Mesenchymal stem cell (in vitro differentiated cells and primary cell): ENCODE measurements at regions not wholly inside any gene's neighbourhood (a gene's known extent, or its start where the extent isn't known, plus 50 kb on each side); places are given as distances from the start of the nearest gene placed in this dataset.

Experiments
- DNase-seq: peaks from one replicate; pipeline ENCODE4 v3.0.0-alpha.2; 2013
- H2AFZ ChIP-seq: one replicate; pipeline ENCODE4 v1.6.1; 2013; ENCODE audit warnings: low read depth, mild to moderate bottlenecking, control low read depth, inconsistent platforms, low read length, moderate library complexity
- H2AK5ac ChIP-seq: 2 replicates; pipeline ENCODE4 v1.6.1; 2013; ENCODE audit warnings: low read length, moderate library complexity, mild to moderate bottlenecking, inconsistent platforms; ENCODE audit not compliant: severe bottlenecking
- H2BK120ac ChIP-seq: one replicate; pipeline ENCODE4 v1.6.1; 2013; ENCODE audit warnings: low read depth, mild to moderate bottlenecking, inconsistent platforms, low read length, moderate library complexity
- H2BK12ac ChIP-seq, 2 experiments: one replicate each; pipeline ENCODE4 v1.6.1; 2013; ENCODE audit warnings: inconsistent platforms in 2 of 2, low read length in 2 of 2, mild to moderate bottlenecking in 2 of 2, moderate library complexity in 2 of 2, control low read depth in 1 of 2
- H2BK15ac ChIP-seq: one replicate; pipeline ENCODE4 v1.6.1; 2013; ENCODE audit warnings: mild to moderate bottlenecking, low read depth, inconsistent platforms; ENCODE audit not compliant: poor library complexity, severe bottlenecking
- H2BK5ac ChIP-seq: 2 replicates; pipeline ENCODE4 v1.6.1; 2013; ENCODE audit warnings: low read depth, mild to moderate bottlenecking, low read length, control low read depth, inconsistent platforms; ENCODE audit not compliant: poor library complexity, severe bottlenecking
- H3K14ac ChIP-seq, 2 experiments: one replicate each; pipeline ENCODE4 v1.6.1; 2013; ENCODE audit warnings: inconsistent platforms in 2 of 2, low read length in 2 of 2, control low read depth in 1 of 2, mild to moderate bottlenecking in 1 of 2, moderate library complexity in 1 of 2
- H3K18ac ChIP-seq, 2 experiments: one replicate each; pipeline ENCODE4 v1.6.1; 2013; ENCODE audit warnings: inconsistent platforms in 2 of 2, low read length in 2 of 2, control low read depth in 1 of 2, low read depth in 1 of 2, mild to moderate bottlenecking in 1 of 2
- H3K23ac ChIP-seq, 2 experiments: one replicate each; pipeline ENCODE4 v1.6.1; 2013; ENCODE audit warnings: inconsistent platforms in 2 of 2, low read length in 2 of 2, mild to moderate bottlenecking in 2 of 2, moderate library complexity in 2 of 2, control low read depth in 1 of 2
- H3K27ac ChIP-seq: 2 replicates; pipeline ENCODE4 v1.5.1; 2013; ENCODE audit warnings: mild to moderate bottlenecking, moderate library complexity, low read length, control low read depth, inconsistent platforms; ENCODE audit not compliant: poor library complexity, severe bottlenecking
- H3K27me3 ChIP-seq, 2 experiments: 2 replicates each; pipeline versions ENCODE4 v1.6.1 to v1.7.0; 2013; ENCODE audit warnings: low read length in 2 of 2, mild to moderate bottlenecking in 2 of 2, moderate library complexity in 2 of 2, control low read depth in 1 of 2, inconsistent platforms in 1 of 2; ENCODE audit not compliant: control insufficient read depth in 1 of 2, insufficient read depth in 1 of 2
- H3K36me3 ChIP-seq, 2 experiments: 2 replicates each; pipeline versions ENCODE4 v1.6.1 to v1.7.0; 2013; ENCODE audit warnings: low read length in 2 of 2, control low read depth in 1 of 2, inconsistent platforms in 1 of 2, low read depth in 1 of 2, mild to moderate bottlenecking in 1 of 2; ENCODE audit not compliant: insufficient read depth in 2 of 2, control insufficient read depth in 1 of 2
- H3K4ac ChIP-seq, 2 experiments: one replicate each; pipeline ENCODE4 v1.6.1; 2013; ENCODE audit warnings: inconsistent platforms in 2 of 2, low read length in 2 of 2, mild to moderate bottlenecking in 2 of 2, moderate library complexity in 2 of 2, control low read depth in 1 of 2, low read depth in 1 of 2
- H3K4me1 ChIP-seq: 2 replicates; pipeline ENCODE4 v1.6.1; 2013; ENCODE audit warnings: low read depth, low read length, control low read depth; ENCODE audit not compliant: control insufficient read depth, insufficient read depth
- H3K4me2 ChIP-seq: 2 replicates; pipeline ENCODE4 v1.6.1; 2013; ENCODE audit warnings: low read length, mild to moderate bottlenecking, inconsistent platforms; ENCODE audit not compliant: poor library complexity, severe bottlenecking
- H3K4me3 ChIP-seq, 2 experiments: 2 replicates each; pipeline versions ENCODE4 v1.5.1 to v1.7.0; 2013; ENCODE audit warnings: low read length in 2 of 2, mild to moderate bottlenecking in 2 of 2, control low read depth in 1 of 2, low read depth in 1 of 2; ENCODE audit not compliant: insufficient read depth in 1 of 2
- H3K79me1 ChIP-seq: replicated peaks from 2 replicates; pipeline ENCODE4 v1.6.1; 2013; ENCODE audit warnings: mild to moderate bottlenecking, control low read depth, low read length, inconsistent platforms; ENCODE audit not compliant: poor library complexity, severe bottlenecking
- H3K9ac ChIP-seq: 2 replicates; pipeline ENCODE4 v1.7.0; 2013; ENCODE audit warnings: mild to moderate bottlenecking, low read length, moderate library complexity
- H3K9me3 ChIP-seq: 2 replicates; pipeline ENCODE4 v1.7.0; 2013; ENCODE audit warnings: mild to moderate bottlenecking, low read length; ENCODE audit not compliant: control insufficient read depth
- H4K8ac ChIP-seq: one replicate; pipeline ENCODE4 v1.6.1; 2013; ENCODE audit warnings: inconsistent platforms, mild to moderate bottlenecking, low read length, moderate library complexity
- H4K91ac ChIP-seq: one replicate; pipeline ENCODE4 v1.6.1; 2013; ENCODE audit warnings: mild to moderate bottlenecking, low read length, inconsistent platforms
- WGBS: methylation state at CpG from one replicate; pipeline ENCODE4 v1.1.7; 2013; ENCODE audit warnings: mixed read lengths; 5-methylcytosine and 5-hydroxymethylcytosine counted together

GRCh38 chr6:151186306-151186705 lies 53.5 kb upstream of the AKAP12 start:
- no peak overlapping the region for H2AFZ ChIP-seq
- DNase-seq = no peak
- no peak overlapping the region for H3K9ac ChIP-seq
- H4K91ac ChIP-seq = no peak overlapping the region
- no peaks in the 10 kb centered on the region for H3K79me1 ChIP-seq
- H3K4me3 ChIP-seq = no peak overlapping the region
- no peak overlapping the region for H3K27ac ChIP-seq
- H2BK120ac ChIP-seq = no peak overlapping the region
- H3K4me2 ChIP-seq = no peak overlapping the region
- H2BK12ac ChIP-seq = no peak overlapping the region
- no peak overlapping the region for H4K8ac ChIP-seq
- H3K23ac ChIP-seq = no peak overlapping the region
- no CpG with 5 or more reads among the region's 1 CpG for WGBS
- no peaks in the 10 kb centered on the region for H3K27me3 ChIP-seq
- no peaks in the 10 kb centered on the region for H3K36me3 ChIP-seq
- no peak overlapping the region for H2BK5ac ChIP-seq
- no peak overlapping the region for H2BK15ac ChIP-seq
- no peak overlapping the region for H3K4ac ChIP-seq
- H3K9me3 ChIP-seq = no peaks in the 10 kb centered on the region
- no peak overlapping the region for H3K18ac ChIP-seq
- no peak overlapping the region for H2AK5ac ChIP-seq
- H3K4me1 ChIP-seq = no peaks in the 10 kb centered on the region
- no peak overlapping the region for H3K14ac ChIP-seq

- H4K91ac ChIP-seq = no peak overlapping the region
- H3K27me3 ChIP-seq = no peaks in the 10 kb centered on the region
- no peak for DNase-seq
- no peak overlapping the region for H3K27ac ChIP-seq
- no peak overlapping the region for H3K18ac ChIP-seq
- H2BK12ac ChIP-seq = no peak overlapping the region
- H2AK5ac ChIP-seq = no peak overlapping the region
- no peak overlapping the region for H2AFZ ChIP-seq
- 85% methylated on average over 1 of the region's 2 CpGs for WGBS
- H3K4me3 ChIP-seq = no peak overlapping the region
- H3K4me2 ChIP-seq = no peak overlapping the region
- H3K14ac ChIP-seq = no peak overlapping the region
- no peak overlapping the region for H3K9ac ChIP-seq
- H4K8ac ChIP-seq = no peak overlapping the region
- no peaks in the 10 kb centered on the region for H3K9me3 ChIP-seq
- no peaks in the 10 kb centered on the region for H3K4me1 ChIP-seq
- H2BK15ac ChIP-seq = no peak overlapping the region
- H3K79me1 ChIP-seq = no peaks in the 10 kb centered on the region
- no peak overlapping the region for H2BK5ac ChIP-seq
- no peaks in the 10 kb centered on the region for H3K36me3 ChIP-seq
- H3K4ac ChIP-seq = no peak overlapping the region
- H3K23ac ChIP-seq = no peak overlapping the region
- no peak overlapping the region for H2BK120ac ChIP-seq
Observed at GRCh38 chr6:151186804-151187330, 52.9 kb upstream of the AKAP12 start.
